Lower leg skin (tissue), 3 donors: ENCODE measurements at regions not wholly inside any gene's neighbourhood (a gene's known extent, or its start where the extent isn't known, plus 50 kb on each side); places are given as distances from the start of the nearest gene placed in this dataset.

Experiments used
- POLR2A ChIP-seq, 2 donors: fragments of 450-650 bp; IDR thresholded peaks; one replicate each; pipeline ENCODE4 v1.6.1; 2016 to 2017; ENCODE audit warnings: antibody characterized with exemption in 2 of 2, mild to moderate bottlenecking in 1 of 2, moderate library complexity in 1 of 2
- TF ChIP-seq, protein P1 (sequence below), 3 donors: fragments of 450-650 bp; IDR thresholded peaks; one replicate each; pipeline ENCODE4 v1.5.1; 2016; ENCODE audit warnings: antibody characterized with exemption in 3 of 3, mild to moderate bottlenecking in 3 of 3, moderate library complexity in 2 of 3

GRCh38 chr12:84745127-84745526 lies 167.5 kb downstream of the SLC6A15 start:
- no peak for TF ChIP-seq POLR2A (IDR thresholded peaks at IDR 0.05)
- TF ChIP-seq, protein P1, sequence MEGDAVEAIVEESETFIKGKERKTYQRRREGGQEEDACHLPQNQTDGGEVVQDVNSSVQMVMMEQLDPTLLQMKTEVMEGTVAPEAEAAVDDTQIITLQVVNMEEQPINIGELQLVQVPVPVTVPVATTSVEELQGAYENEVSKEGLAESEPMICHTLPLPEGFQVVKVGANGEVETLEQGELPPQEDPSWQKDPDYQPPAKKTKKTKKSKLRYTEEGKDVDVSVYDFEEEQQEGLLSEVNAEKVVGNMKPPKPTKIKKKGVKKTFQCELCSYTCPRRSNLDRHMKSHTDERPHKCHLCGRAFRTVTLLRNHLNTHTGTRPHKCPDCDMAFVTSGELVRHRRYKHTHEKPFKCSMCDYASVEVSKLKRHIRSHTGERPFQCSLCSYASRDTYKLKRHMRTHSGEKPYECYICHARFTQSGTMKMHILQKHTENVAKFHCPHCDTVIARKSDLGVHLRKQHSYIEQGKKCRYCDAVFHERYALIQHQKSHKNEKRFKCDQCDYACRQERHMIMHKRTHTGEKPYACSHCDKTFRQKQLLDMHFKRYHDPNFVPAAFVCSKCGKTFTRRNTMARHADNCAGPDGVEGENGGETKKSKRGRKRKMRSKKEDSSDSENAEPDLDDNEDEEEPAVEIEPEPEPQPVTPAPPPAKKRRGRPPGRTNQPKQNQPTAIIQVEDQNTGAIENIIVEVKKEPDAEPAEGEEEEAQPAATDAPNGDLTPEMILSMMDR (IDR thresholded peaks at IDR 0.05): no peak
